ENCODE measurements at regions not wholly inside any gene's neighbourhood (a gene's known extent, or its start where the extent isn't known, plus 50 kb on each side); places are given as distances from the start of the nearest gene placed in this dataset.
"Not testable (repeated sequence)": the region's sequence is repeated elsewhere in the genome, so short reads cannot be mapped to it uniquely, and the experiment has no call there.

DNA sequence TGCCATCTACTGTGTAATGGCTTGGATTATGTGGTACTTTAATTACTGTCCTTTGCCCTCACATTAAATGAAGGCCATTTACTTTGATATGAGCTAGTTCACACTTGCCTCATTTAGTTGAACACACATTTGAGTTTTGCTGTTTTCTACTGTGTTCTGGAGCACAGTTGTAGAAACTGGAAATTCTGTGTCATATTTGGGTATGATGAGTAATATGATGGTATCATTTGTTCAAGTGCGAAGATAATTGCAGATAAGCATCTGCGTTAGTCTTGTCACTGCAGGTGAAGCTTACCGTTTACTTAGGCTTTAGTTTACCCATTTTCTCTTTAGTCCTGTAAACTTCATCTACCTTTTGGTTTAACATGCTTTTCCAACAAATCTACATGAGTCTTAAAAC, 183.9 kb downstream of the OR4M2 start:
- not testable (repeated sequence) for TF ChIP-seq ZNF221 (tag by site-specific recombination; IDR thresholded peaks at IDR 0.05; ENCODE audit: borderline replicate concordance); CTCF (tag by site-specific recombination; IDR thresholded peaks at IDR 0.05); ZNF292 (tag by site-specific recombination; IDR thresholded peaks at IDR 0.05; ENCODE audit: borderline replicate concordance, low read depth); ZNF23 (tag by site-specific recombination; IDR thresholded peaks at IDR 0.05; ENCODE audit: borderline replicate concordance); ZNF514 (tag by site-specific recombination; IDR thresholded peaks at IDR 0.05)
